DMS53 (cell line): ENCODE measurements at regions not wholly inside any gene's neighbourhood (a gene's known extent, or its start where the extent isn't known, plus 50 kb on each side); places are given as distances from the start of the nearest gene placed in this dataset.
"Not testable (repeated sequence)": the region's sequence is repeated elsewhere in the genome, so short reads cannot be mapped to it uniquely, and the experiment has no call there.

Experiments
- DNase-seq: peaks from one replicate; lab custom pipeline; 2025; lab: John Stamatoyannopoulos, UW

DNA sequence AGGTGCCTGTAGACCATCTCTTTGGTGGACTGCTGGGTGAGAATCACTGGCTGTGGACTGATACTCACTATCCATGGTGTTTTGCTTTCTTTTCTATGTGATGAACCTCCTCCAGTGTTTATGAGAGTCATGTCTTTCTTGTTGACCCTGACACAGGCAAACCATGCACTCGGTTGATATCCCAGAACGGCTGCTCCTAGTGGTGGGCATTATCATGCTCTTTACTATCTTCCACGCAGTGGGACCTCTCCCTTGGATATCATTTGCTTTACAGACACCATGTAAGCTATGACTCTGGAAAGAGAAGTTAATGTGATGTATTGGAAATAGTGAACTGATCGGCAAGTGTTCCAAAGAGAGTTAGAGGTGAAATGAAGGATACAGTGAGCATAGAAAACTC, 1455.6 kb downstream of the BRINP3 start:
- no peak for DNase-seq

DNA sequence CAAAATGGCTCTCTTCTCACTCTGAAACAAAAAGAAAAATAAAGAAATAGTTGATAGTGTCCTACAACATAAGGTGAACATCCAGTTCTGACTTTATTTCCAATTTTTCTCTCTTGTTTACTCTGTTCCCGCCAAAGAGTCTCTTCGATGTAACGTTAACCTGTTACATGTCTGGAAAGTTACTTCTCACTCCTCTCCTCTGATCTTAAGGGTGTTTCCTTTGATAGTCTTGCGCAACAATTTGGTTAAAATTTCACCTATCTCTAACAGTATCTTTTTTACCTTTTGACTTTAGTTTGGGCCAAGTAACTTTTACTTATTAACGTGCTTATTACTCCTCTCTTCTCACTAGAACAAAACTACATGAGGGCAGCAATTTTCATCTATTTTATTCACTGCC, 1450.2 kb downstream of the BRINP3 start:
- DNase-seq = no peak

DNA sequence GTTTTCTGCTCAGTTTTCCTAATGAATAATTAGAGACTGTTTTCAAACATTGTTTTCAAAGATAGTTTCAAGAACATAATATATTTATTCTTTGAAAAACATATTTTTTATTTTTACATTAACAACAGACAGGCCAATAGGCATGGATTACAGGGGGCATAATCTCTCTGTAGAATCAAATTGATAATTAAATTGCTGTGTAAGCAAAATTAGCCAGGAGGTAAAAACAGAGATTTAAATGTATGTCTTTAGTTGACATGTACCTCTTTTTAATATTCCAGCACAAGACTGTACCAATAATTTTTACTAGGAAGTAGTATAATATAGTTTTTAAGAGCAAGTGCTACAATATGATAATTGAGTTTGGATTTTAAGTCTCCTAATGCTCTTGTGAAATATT, 1444.5 kb downstream of the BRINP3 start:
- DNase-seq = no peak

DNA sequence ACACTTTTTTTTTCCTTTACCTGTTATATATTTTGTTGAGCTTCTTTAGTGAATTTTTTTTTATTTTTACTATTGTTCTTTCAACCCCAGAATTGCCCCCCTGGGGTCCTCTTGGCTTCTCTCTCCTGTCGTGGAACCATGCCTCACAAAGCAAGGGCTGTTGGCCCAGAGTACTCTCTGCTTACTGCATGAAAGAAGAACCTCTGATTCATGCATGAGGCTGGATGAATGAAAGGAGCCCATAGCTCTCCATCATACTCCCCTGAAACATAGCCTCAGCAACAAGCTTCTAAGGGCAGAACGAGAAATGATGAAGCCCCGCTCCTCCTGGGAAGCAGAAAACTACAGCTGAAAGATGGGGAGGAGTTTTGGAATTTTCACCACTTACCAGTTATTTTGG, 1441.0 kb downstream of the BRINP3 start:
- no peak for DNase-seq

DNA sequence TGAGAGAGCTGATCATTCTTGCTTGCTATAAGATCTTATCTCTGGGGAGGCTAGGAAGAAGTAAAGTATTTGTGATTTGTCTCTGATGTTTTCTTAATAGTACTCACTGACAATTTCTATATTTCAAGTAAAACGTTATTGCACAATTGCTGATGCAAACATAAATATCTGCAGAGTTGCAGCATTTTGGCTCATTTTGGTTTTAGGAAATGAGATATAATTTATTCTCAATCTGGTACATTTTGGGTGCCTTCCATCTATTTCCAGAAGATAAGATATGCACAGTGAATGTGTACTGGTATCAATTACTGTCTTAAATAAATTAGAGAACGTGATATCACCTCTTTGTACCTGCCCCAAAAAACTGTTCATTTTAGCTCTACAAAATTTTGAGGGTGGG, 1431.5 kb downstream of the BRINP3 start:
- DNase-seq = no peak

DNA sequence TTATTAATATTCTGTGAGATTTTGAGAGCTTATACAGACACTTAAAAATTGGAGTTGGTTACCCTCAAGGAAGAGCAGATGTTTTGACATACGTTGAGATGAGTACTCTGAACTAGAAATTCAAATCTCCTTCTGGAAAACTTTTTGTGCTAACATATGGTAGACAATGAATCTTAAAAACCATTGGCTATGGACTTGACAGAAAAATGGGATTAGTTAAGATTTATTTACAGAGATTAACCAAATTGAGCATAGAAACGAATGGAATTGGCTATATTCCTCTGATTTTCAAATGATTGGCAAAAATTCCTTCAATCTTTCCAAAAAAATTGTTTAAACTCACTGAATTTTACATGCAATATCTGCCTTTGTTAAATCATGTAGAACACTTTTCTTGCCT, 1392.9 kb downstream of the BRINP3 start:
- DNase-seq = no peak

DNA sequence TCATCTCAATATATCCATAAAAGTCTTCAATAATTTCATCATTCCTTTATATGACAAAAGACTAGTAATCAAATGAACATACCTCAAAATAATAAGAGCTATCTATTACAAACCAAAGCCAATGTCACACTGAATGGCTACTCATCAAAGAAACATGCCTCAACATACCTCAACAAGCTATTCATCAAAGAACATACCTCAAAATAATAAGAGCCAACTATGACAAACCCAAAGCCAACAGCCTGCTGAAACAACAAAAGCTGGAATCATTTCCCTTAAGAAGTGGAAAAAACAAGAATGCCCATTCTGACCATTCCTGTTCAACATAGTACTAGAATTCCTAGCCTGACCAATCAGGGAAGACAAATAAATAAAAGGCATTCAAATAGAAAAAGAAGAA, 1373.7 kb downstream of the BRINP3 start:
- DNase-seq = no peak

DNA sequence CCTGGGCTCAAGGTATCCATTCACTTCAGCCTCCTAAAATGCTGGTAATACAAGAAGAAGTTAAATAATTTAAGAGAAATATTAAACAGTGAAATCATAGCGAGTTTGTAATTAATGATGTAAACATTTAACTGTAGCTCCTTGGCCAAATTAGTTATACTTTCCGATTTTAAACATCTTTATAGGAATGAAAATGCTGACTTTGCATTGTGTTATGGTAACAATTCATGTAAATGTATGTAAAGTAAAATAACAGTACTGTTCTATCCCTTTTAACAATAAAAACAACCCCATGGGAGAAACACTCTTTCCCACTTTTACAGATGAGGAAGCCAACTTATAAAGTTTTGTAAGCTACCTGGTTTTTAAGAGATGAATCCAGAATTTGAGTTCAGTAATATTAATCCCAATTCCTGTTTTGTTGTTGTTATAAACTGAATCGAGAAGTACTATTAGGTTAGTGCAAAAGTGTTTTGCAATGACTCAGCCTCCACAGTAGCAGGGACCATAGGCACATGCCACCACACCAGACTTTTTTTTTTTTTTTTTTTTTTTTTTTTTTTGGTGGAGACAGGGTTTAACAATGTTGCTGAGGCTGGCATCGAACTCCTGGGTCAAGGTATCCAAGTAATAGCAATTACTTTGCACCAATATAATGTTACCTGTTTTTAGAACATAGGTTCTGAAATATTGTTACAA, 1360.4 kb downstream of the BRINP3 start:
- no peak for DNase-seq

DNA sequence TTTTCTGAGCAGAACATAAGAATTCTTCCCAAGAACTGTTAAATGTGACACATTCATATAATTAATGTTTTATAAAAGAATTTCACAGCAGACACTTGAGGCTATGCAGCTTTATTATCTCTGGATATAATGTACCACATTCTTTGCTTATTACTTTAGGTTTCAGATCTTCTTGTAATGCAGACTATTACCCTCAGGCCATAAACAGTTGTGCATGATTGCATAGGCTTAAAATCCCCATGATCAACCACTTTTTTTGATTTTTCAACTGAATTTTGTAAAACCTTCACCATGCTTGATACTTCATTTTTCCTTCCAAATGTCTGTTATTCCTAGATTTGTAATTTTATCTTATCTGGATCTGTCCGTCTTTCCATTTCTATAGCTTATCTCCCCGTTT, 1355.7 kb downstream of the BRINP3 start:
- DNase-seq = no peak

DNA sequence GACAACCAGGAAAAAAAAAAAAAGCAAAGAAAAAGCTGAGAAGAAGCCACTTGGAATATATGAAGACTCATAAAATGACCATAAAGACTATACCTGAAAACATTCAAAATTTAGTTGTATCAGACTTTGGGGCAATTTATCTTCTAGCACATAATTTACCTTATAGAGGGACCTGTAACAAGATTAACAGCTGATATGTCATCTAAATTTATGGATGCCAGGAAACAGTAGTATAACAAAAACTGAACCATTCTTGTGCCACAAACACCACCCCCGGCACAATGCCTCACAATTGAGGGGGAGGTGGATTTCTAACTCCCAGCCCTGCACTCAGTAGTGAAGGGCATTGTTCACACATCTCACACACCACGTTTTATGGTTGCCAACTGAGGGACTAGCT, 1352.0 kb downstream of the BRINP3 start:
- DNase-seq = no peak

DNA sequence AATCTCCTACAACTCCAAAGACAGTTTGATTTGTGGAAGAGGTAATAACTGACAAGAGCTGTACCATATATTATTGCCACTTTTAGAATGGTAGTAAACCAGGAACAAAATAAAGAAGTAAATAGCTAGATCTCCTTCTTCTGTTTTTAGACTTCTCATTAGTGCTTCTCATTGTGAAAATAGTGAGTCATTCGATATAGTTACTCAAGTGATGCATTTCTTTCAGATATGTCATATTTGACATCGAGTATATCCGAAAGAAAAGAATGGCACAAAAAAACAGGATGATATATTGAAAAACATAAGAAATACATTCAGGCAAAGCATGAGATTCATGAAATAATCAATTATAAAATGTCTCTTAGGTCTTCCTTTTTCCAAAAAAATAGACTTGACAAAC, 1346.1 kb downstream of the BRINP3 start:
- DNase-seq = no peak

DNA sequence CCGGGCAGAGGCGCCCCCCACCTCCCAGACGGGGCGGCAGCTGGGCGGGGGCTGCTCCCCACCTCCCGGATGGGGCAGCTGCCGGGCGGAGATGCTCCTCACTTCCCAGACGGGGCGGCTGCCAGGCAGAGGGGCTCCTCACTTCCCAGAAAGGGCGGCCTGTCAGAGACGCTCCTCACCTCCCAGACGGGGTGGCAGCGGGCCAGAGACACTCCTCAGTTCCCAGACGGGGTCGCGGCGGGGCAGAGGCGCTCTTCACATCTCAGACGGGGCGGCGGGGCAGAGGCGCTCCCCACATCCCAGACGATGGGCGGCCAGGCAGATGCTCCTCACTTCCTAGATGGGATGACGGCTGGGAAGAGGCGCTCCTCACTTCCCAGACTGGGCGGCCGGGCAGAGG, 1337.9 kb downstream of the BRINP3 start:
- not testable (repeated sequence) for DNase-seq

DNA sequence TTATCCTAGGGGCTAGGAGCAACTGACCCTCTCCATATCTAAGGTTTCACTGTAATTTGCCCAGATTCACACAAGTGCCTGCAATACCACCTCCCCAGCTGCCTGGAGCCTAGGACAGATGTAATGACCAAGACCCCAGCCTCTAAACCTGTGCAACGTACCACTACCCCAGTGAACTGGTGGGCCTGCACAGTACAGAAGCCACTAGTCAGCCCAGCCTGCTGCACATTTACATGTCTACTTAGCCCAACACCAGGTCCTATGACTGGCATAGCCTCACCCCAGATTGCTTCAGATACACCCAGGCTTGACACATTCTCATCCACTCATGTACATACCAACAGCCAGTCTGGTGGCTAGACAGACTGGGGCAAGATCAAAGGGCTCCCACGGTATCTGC, 1336.6 kb downstream of the BRINP3 start:
- no peak for DNase-seq

DNA sequence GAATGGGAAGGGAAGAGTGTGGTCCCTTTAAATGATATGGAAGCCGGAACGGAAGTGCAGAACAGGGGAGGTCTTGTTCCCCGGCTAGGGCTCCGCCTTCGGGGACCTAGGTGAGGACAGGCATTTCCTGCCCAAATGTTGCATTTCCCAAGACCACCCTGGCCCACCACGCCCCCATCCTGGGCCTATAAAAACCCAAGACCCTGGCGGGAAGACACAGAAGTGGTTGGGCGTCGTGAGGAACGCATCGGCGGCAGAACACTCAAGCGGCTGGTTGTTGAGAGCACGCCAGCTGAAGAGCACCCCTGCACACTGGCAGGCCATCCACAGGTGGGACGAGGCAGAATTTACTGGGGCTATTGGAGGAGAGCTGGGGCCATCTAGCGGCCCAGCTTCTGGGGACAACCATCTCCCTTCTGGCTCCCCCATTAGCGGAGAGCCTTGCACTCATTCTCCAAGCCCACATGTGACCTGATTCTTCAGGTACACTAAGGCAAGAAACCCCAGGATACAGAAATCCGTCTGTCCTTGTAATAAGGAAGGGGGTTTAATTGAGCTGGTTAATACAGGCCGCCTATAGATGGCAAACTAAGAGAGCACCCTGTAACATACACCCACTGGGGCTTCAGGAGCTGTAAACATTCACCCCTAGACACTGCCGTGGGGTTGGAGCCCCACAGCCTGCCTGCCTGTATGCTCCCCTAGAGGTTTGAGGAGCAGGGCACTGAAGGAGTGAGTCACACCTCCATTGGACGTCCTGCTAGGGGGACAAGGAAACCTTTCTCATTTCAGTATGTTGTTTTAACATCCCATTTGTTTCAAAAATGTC, 1327.9 kb downstream of the BRINP3 start:
- peak; percentile 80 for DNase-seq

DNA sequence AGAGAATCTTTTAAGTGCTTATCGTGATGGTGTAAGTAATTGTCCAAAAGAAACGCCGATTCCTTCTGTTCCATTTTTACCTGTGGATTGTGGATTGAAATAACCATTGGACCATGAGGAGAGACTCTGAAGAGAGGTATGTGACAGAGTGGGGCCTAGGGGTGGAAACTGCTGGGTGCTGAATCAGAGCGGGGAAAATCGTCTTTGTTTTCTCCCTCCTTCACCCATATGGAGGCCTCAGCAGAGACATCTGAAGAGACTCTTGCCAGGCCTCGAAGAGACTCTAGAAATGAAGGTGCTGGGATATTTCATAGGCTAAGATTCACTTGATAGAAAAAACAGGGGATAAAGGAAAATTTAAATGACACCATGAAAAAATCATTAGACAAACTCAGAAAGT, 1327.0 kb downstream of the BRINP3 start:
- no peak for DNase-seq

DNA sequence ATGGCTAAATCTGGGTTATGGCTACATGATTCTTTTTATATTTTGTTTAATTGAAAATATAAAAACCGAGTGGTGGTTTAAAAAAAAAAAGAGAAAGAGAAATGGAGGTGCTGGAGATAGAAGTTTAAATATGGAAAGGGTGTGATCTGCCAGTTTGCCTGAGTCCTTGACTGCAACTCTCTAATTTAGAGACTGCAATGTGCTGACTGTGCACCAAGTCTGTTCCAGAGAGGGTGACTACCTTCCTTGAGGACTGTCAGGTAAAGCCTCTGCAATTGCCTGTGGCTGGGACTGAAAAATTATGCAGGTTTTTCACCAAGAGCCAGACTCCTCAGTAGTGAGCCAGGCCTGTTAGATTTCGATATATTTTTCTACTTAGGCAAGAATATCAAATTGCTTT, 1326.3 kb downstream of the BRINP3 start:
- no peak for DNase-seq

DNA sequence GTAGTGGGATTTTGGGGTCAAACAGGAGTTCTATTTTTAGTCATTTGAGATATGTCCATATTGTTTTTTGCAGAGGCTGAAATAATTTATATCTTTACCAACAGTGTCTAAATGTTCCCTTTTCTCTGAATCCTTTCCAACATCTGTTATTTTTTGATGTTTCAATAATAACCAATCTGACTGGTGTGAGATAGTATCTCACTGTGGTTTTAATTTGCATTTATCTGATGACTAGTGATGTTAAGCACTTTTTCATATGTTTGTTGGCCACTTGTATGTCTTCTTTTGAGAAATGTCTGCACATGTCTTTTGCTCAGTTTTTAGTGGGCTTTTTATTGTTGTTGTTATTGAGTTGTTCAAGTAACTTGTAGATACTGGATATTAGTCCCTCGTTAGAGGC, 1325.0 kb downstream of the BRINP3 start:
- no peak for DNase-seq

DNA sequence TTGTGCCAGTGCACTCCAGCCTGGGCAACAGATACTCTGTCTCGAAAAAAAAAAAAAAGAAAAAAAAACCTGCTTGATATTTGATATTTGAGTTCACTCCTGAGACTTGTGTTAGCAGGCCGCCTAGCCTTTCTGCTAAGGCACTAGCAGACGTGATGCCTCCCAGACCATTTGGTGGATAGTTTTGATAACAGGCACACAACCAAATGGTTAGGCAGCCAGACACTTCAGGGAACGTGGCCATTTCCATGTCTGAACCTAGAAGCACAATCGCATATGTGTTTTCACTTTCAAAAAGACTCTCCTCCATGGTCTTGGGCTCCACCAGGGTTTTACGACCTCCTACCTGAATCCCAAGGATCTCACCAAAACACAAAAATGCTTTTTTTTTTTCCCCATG, 1319.5 kb downstream of the BRINP3 start:
- DNase-seq = no peak

DNA sequence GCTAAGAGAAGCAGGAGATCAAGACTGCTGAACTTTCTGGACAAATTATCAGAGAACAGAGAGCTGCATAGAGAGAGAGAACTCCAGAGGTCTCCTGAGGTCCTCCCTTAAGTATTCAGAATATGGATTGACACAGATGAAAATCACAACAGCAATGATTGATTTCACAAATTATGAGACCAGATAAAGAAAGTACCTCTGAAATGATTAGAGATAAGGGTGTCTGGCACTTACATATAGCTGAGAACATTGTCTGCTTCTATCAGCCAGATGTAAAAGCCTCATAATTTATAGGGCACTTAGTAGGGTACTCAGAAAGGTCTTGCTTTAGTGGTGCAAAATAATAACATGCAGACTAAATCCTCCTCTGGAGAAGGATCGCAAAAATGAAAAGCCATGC, 1301.8 kb downstream of the BRINP3 start:
- no peak for DNase-seq

DNA sequence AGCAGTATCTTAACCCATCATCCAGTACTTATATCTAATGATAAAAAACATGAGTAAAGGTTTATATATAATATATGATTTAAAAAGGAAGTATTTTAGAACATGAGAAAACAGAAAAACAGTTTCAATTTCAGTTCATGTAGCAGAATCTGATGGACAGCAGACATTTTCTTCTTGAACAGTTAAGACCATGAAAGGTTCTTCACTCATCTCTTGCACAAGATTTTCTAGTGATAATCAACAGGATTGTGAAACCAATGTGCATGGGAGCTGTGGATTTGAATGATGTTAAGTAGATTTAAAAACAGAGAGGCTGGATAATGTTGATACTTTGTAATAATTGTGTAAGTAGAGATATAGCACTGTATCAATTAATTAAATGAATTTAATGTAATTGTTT, 1297.6 kb downstream of the BRINP3 start:
- DNase-seq = no peak

DNA sequence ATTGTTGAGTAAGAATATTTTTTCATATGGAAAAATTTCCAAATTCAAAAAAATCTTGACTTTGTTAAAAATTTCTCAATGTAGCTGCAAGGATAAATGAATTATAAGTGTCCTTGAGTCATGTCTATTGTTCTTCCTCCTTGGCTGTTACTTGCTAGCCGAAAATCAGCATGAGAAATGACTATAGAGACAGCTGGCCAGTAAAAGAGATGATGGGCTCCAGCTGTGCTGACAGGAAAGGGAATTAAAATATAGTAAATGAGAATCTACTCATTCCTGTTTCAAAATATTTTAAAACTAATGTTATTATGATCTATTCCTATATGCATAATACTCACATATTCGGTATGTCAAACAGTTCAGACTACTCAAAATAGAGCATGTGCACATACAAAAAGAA, 1292.6 kb downstream of the BRINP3 start:
- DNase-seq = no peak

DNA sequence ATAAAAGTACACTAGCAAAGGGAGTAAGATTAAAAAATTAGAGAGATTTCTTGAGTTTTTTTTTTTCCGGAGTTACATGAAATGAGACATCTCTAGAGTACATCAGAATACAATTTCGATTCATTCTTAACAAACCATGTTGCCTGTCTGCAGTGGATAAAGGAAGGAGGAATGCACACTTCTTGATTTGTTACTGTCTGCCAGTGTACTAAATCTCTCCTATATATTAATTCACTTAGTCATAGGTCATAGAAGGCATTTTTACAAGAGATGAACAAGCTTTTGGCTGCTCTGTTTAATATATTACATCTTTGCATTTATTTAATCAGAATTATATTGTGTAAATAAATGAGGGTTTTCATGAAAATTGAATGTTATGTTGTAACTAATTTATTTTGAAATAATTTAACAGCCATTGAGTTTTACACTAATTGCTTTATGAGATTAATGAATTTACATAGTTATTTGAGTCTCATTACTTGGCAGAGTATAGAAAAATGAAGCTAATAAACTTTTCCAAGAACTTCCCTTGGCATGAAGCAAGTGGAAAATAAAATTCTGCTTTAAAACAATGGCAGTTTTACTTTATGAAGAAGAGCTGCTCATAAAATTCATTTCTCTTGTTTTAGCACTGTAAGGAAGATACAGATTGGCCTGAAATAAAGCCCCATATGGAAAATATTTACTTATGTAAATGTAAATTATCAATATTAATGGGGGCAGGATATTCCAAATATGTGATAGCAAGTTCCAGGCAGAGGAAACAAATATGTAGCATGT, 1284.7 kb downstream of the BRINP3 start:
- DNase-seq = no peak

DNA sequence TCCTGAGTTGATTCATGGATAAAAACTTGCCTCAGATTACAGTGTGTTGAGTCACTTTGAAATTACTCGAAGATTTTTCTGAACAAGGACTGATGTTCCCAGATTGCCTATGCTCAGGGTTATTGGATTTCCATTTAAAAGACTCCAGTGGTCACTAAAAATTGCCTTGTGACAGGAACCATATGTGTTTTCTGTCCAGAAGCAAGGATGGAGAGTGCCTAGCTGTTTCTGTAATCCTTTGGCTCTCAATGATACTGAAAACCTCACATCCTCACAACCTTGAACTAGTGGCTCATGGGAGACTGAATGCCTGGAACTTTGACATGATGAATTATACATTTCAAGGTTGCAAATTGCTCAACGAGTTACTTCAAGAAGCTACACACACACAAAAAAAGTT, 1271.8 kb downstream of the BRINP3 start:
- DNase-seq = no peak
